Inflammatory macrophage treated with lipopolysaccharide for 1 hour (primary cell): ENCODE measurements at regions not wholly inside any gene's neighbourhood (a gene's known extent, or its start where the extent isn't known, plus 50 kb on each side); places are given as distances from the start of the nearest gene placed in this dataset.

ENCODE experiments used
- DNase-seq, 2 donors: peaks; one replicate each; pipeline ENCODE4 v3.0.0-alpha.2; 2020 to 2022

GRCh38 chr14:58697930-58698642, 60.3 kb downstream of the DACT1 start:
- no peak for DNase-seq

- DNase-seq = no peak
Observed at GRCh38 chr14:58699681-58700205, 62.0 kb downstream of the DACT1 start.

- DNase-seq = no peak
Observed at GRCh38 chr14:58701156-58701555, 63.4 kb downstream of the DACT1 start.

GRCh38 chr14:58701604-58702003, 63.8 kb downstream of the DACT1 start:
- DNase-seq = no peak

- DNase-seq = no peak
Observed at GRCh38 chr14:58702441-58703160, 64.8 kb downstream of the DACT1 start.

- no peak for DNase-seq
Observed at GRCh38 chr14:58703161-58703506, 65.4 kb downstream of the DACT1 start.

GRCh38 chr14:58705066-58705465, 67.3 kb downstream of the DACT1 start:
- no peak for DNase-seq

- DNase-seq = no peak
Observed at GRCh38 chr14:58707949-58708348, 70.2 kb downstream of the DACT1 start.

- no peak for DNase-seq
Observed at GRCh38 chr14:58709949-58710348, 72.2 kb downstream of the DACT1 start.

GRCh38 chr14:58711382-58711781, 73.6 kb downstream of the DACT1 start:
- no peak for DNase-seq

- DNase-seq = no peak
Observed at GRCh38 chr14:58712357-58712756, 74.6 kb downstream of the DACT1 start.

GRCh38 chr14:58713677-58714076, 75.9 kb downstream of the DACT1 start:
- no peak for DNase-seq

- DNase-seq = no peak
Observed at GRCh38 chr14:58716706-58717105, 78.9 kb downstream of the DACT1 start.

- DNase-seq = no peak
Observed at GRCh38 chr14:58717211-58717610, 79.4 kb downstream of the DACT1 start.

- no peak for DNase-seq
Observed at GRCh38 chr14:58717813-58718212, 80.1 kb downstream of the DACT1 start.

GRCh38 chr14:58718226-58719205, 80.8 kb downstream of the DACT1 start:
- DNase-seq = no peak

GRCh38 chr14:58721723-58722122, 84.0 kb downstream of the DACT1 start:
- DNase-seq = no peak

- DNase-seq = no peak
Observed at GRCh38 chr14:58722441-58722840, 84.7 kb downstream of the DACT1 start.

- peak in 1 of 2 donors; percentile 28 for DNase-seq
Observed at GRCh38 chr14:58724206-58724605, 86.4 kb downstream of the DACT1 start.

GRCh38 chr14:58724702-58725101, 86.9 kb downstream of the DACT1 start:
- no peak for DNase-seq

- no peak for DNase-seq
Observed at GRCh38 chr14:58725226-58725625, 87.5 kb downstream of the DACT1 start.

GRCh38 chr14:58725871-58726270, 88.1 kb downstream of the DACT1 start:
- no peak for DNase-seq

- no peak for DNase-seq
Observed at GRCh38 chr14:58730792-58731464, 93.2 kb downstream of the DACT1 start.
